ENCODE measurements at regions not wholly inside any gene's neighbourhood (a gene's known extent, or its start where the extent isn't known, plus 50 kb on each side); places are given as distances from the start of the nearest gene placed in this dataset.
"Not testable (repeated sequence)": the region's sequence is repeated elsewhere in the genome, so short reads cannot be mapped to it uniquely, and the experiment has no call there.

DNA sequence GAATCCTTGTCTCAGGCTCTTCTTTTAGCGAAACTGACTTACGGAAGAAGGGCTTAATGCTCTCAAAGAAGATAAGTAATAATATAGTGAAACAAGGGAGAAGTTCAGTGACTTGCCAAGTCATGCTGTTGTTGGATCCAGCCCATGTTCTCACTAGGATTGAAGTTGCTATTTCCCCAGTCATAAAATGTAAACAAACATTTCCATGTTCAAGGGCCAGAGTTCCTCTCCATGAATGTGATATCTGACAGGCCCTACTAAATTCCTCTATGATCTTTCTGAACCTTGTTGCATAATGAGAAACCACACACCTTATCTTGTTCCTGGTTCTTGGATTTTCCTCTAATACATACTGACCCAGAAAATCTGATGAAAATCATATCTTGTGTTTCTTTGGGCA is 876.5 kb upstream of the B3GALT2 start:
- no peak overlapping the region for H3K4me3 ChIP-seq (ENCODE audit: low read depth, low read length)
- TF ChIP-seq, protein P1, sequence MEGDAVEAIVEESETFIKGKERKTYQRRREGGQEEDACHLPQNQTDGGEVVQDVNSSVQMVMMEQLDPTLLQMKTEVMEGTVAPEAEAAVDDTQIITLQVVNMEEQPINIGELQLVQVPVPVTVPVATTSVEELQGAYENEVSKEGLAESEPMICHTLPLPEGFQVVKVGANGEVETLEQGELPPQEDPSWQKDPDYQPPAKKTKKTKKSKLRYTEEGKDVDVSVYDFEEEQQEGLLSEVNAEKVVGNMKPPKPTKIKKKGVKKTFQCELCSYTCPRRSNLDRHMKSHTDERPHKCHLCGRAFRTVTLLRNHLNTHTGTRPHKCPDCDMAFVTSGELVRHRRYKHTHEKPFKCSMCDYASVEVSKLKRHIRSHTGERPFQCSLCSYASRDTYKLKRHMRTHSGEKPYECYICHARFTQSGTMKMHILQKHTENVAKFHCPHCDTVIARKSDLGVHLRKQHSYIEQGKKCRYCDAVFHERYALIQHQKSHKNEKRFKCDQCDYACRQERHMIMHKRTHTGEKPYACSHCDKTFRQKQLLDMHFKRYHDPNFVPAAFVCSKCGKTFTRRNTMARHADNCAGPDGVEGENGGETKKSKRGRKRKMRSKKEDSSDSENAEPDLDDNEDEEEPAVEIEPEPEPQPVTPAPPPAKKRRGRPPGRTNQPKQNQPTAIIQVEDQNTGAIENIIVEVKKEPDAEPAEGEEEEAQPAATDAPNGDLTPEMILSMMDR (IDR thresholded peaks at IDR 0.05; ENCODE audit: insufficient read depth, low read depth, low read length): no peak
- DNase-seq (ENCODE audit: low read depth): no peak

DNA sequence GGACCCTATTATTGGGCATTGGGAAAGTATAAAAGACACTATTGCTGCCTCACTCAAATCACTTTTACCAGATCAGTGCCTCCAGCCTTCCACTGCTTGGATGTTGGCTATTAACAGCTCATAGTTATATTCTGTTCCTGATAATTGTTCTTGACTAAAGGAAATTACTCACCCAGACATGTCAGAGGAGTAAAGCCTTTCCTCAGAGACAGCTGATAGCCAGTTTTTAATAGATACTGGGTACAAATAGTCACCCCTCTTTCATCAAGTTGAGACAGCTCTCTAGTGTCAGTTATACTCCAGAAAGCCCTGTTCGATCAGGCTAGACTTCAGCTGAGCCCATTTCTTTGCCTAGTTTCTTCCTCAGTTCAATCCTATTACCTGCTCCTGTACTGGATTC is 876.1 kb upstream of the B3GALT2 start:
- DNase-seq (ENCODE audit: low read depth): no peak
- TF ChIP-seq, protein P1 (IDR thresholded peaks at IDR 0.05; ENCODE audit: insufficient read depth, low read depth, low read length): no peak

DNA sequence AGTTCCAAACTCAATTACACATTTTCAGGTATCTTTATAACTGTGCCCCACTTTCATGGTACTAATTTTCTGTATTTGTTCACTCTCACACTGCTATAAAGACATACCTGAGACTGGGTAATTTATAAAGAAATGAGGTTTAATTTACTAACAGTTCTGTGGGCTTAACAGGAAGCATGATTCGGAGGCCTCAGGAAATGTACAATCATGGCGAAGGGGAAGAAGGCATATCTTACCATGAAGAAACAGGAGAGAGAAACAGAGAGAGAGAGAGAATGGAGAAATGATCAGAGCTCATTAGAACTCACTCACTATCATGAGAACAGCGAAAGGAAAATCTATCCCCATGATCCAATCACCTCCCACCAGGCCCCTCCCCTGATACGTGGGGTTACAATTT is 874.1 kb upstream of the B3GALT2 start:
- TF ChIP-seq, protein P1 (IDR thresholded peaks at IDR 0.05; ENCODE audit: insufficient read depth, low read depth, low read length): no peak
- no peak for DNase-seq (ENCODE audit: low read depth)
- no peak overlapping the region for H3K4me3 ChIP-seq (ENCODE audit: low read depth, low read length)

More for the DNA sequence above, 876.1 kb upstream of the B3GALT2 start:
- H3K4me3 ChIP-seq (ENCODE audit: low read depth, low read length): no peak overlapping the region

DNA sequence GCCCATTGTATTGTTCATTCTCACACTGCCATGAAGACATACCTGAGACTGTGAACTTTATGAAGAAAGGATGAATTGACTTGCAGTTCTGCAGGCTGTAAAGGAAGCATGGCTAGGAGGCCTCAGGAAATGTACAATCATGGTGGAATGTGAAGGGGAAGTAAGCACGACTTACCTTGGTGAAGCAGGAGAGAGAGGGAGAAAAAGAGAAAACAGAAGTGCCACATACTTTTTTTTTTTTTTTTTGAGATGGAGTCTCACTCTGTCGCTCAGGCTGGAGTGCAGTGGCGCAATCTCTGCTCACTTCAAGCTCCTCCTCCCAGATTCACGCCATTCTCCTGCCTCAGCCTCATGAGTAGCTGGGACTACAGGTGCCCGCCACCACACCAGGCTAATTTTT is 871.9 kb upstream of the B3GALT2 start:
- H3K4me3 ChIP-seq (ENCODE audit: low read depth, low read length); DNase-seq (ENCODE audit: low read depth): not testable (repeated sequence)

DNA sequence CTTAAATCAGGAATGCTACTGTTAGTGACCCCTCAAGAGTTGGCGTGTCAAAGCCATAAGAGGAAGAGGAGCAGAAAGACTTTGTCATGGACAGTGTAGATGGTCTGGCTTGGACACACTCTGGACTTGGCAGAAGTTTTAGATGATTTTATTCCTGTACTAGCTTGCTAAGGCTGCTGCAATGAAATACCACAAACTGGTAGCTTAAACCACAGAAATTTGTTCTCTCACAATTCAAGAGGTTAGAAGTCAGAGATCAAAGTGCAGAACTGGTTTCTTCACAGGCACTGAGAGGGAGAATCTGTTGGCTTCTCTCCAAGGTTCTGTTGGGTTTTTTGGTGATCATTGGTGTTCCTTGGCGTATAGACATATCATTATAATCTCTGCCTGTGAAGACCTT is 869.8 kb upstream of the B3GALT2 start:
- no peak for DNase-seq (ENCODE audit: low read depth)
- TF ChIP-seq, protein P1 (IDR thresholded peaks at IDR 0.05; ENCODE audit: insufficient read depth, low read depth, low read length): no peak
- no peak overlapping the region for H3K4me3 ChIP-seq (ENCODE audit: low read depth, low read length)

DNA sequence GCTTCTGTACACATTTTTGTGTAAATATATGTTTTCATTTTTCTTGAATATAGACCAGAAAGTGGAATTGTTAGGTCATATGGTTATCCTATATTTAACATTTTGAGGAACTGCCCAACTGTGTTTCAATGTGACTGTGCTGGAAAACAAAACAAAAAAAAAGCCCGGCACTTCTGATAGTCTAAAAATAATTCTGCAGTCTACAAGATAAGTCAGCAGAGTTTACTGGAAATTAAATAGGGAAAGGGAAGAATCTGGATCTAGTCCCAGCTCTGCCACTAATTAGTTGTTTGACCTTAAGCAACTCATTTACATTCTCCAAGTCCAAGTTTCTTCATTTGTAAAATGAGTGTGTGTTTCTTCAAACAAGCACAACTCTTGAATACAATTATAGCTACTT is 869.1 kb upstream of the B3GALT2 start:
- TF ChIP-seq, protein P1 (IDR thresholded peaks at IDR 0.05; ENCODE audit: insufficient read depth, low read depth, low read length): no peak
- no peak for DNase-seq (ENCODE audit: low read depth)
- H3K4me3 ChIP-seq (ENCODE audit: low read depth, low read length): no peak overlapping the region

DNA sequence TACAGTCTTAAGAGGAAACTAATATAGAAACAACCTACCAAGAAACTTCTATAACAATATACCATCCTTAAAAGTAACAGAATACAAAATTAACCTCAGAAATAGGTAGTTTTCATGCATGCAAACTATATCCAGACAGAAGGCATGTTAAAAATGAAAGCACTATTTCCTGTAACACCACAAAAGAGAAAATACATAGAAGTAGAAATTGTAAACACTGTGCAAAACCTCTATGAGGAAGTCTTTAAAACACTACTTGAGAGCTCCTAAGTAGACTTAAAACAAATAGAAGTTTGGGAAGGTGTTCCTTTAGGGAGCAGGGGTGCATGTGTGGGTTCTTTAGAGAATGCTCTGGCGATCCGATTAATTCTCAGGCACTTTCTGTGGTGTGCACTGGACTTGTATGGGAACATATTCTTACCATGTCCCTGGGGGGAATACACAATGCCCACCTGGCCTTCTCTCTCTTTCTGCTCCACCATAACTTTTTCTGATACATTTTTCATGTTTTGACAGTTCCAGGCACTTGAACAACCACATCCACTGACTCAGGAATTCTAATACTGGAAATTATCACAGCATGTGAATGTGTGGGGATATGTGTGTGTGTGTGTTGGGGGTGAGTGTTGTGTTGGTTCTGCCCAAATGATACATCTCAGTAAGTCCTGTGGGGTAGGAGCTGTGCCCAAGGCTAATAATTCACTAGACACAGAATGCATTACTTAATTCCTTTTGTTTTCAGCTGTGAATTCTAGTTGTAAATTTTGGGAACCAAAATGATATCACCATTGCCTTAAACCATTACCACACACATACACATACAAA is 866.3 kb upstream of the B3GALT2 start:
- H3K4me3 ChIP-seq (ENCODE audit: low read depth, low read length): no peak overlapping the region
- DNase-seq (ENCODE audit: low read depth): no peak
- TF ChIP-seq, protein P1 (IDR thresholded peaks at IDR 0.05; ENCODE audit: insufficient read depth, low read depth, low read length): no peak

Measured in fibroblast of villous mesenchyme (primary cell).